ENCODE measurements at regions not wholly inside any gene's neighbourhood (a gene's known extent, or its start where the extent isn't known, plus 50 kb on each side); places are given as distances from the start of the nearest gene placed in this dataset.

DNA sequence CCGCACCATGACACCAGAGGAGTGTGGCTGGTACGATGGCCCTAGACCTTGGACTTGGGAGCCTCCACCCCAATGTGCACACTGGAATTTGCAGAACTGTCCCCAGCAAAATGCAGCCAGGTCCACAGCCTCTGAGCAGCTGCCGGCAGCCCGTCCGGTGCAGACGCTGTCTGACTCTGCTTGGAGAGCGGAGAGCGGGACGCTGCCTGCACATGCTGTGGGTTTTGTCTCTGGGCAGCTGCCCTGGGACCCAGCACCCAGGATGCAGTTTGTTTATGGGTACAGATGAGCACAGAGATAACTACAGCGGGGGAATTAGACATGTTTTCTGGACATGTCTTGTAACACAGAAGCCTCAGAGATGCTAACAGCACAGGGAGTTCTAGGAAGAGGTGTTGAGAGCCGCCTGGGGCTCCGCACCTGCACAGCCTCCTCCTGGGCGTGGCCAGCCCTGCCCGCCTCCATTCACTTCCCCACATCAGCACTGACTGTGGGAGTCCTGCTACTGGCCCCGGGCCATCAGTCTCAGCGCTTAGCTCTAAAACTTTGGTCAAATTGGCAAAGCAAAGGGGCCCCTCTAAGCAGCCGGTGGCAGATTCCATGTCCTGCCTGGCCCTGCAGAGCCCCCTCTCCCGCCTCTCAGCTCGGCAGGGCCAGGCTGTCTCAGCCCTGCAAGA is 159.6 kb downstream of the IRX2 start:
- no peak overlapping the region for H3K27ac ChIP-seq
- H3K4me3 ChIP-seq (ENCODE audit: low read depth, low read length), result no peak overlapping the region
- H3K27me3 ChIP-seq (replicated peaks), result no peaks in the 10 kb centered on the region
- H3K36me3 ChIP-seq (replicated peaks), result no peaks in the 10 kb centered on the region
- in situ Hi-C loops (cut with HindIII; ENCODE audit: low pct_ligation_motif_present, low sequenced_read_pairs), result no loop called here
- DNase-seq, result no peak
- TF ChIP-seq, protein P1, sequence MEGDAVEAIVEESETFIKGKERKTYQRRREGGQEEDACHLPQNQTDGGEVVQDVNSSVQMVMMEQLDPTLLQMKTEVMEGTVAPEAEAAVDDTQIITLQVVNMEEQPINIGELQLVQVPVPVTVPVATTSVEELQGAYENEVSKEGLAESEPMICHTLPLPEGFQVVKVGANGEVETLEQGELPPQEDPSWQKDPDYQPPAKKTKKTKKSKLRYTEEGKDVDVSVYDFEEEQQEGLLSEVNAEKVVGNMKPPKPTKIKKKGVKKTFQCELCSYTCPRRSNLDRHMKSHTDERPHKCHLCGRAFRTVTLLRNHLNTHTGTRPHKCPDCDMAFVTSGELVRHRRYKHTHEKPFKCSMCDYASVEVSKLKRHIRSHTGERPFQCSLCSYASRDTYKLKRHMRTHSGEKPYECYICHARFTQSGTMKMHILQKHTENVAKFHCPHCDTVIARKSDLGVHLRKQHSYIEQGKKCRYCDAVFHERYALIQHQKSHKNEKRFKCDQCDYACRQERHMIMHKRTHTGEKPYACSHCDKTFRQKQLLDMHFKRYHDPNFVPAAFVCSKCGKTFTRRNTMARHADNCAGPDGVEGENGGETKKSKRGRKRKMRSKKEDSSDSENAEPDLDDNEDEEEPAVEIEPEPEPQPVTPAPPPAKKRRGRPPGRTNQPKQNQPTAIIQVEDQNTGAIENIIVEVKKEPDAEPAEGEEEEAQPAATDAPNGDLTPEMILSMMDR (IDR thresholded peaks at IDR 0.05; ENCODE audit: low read depth, low read length, missing control alignments), result no peak

DNA sequence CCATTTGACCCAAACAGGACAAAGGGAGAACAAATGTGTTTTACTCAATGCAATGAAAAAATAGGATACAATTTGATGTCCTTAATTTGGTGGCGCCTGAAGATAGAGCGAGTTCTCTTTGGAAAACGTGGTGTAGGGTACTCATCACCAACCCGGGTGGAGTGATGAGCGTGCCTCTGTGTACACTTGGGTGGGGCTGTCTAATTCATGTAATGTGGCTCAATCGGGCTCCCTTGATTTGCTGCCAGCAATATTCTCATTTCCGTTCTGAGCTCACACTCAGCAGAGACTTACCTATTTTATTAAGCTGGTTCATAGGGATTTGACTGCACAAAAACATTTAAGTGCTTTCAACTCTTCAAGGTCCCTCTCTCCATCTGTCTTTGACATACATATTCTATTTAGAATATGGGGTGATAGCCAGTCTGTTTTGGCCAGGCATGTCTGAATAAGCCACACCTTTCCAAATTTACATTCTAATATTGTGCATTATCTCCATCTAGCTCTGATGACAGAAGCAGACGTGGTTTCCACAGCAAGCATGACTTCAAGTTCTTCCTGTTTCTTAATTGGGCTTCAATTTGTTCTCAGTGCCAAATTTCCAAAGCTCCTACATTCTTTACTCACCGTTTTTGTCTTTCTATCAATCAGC is 162.5 kb downstream of the IRX2 start:
- H3K27me3 ChIP-seq (replicated peaks), result no peaks in the 10 kb centered on the region
- TF ChIP-seq, protein P1 (IDR thresholded peaks at IDR 0.05; ENCODE audit: low read depth, low read length, missing control alignments), result no peak
- in situ Hi-C loops (cut with HindIII; ENCODE audit: low pct_ligation_motif_present, low sequenced_read_pairs), result no loop called here
- H3K36me3 ChIP-seq (replicated peaks), result no peaks in the 10 kb centered on the region
- DNase-seq, result no peak
- H3K27ac ChIP-seq, result no peak overlapping the region
- no peak overlapping the region for H3K4me3 ChIP-seq (ENCODE audit: low read depth, low read length)

DNA sequence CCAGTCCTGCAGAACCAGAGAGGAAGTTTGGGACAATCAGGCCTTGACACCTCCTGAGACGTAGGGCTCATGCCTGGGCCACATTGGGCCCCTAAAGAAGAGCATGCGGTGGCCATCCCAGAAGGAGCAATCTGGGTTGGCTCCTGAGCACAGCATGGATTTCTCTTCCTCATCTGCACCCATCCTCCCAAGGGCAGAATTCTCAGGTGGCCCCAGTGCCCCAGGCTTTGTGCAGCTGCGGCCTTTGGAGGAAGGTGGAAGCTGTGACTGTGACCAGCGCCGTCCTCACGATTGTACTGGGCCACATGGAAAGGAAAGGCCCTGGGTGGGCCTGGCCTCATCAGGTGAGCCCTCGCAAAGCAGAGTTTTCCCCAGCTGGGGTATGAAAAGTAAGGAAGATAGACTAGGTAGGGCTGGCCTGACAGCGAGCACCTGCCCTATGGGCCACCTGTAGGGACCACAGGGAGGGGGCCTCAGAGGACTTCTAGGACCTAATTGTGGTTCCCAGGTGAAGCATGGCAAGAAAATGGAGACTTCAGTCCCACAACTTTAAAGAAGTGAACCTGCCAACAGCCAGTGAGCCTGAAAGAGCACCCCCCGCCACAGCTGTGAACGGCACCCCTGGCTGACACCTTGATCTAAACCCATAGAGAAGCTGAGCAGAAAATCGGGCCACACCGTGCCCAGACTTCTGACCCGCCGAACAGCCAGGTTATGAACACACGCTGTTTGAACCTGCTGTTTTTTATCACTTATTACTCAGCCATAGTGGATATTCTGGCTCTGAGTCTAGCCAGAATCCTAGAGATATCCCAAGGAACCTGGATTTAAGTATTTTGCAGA is 164.1 kb downstream of the IRX2 start:
- no peak for DNase-seq
- in situ Hi-C loops (cut with HindIII; ENCODE audit: low pct_ligation_motif_present, low sequenced_read_pairs), result no loop called here
- H3K36me3 ChIP-seq (replicated peaks), result no peaks in the 10 kb centered on the region
- TF ChIP-seq, protein P1 (IDR thresholded peaks at IDR 0.05; ENCODE audit: low read depth, low read length, missing control alignments), result no peak
- H3K4me3 ChIP-seq (ENCODE audit: low read depth, low read length), result no peak overlapping the region
- H3K27ac ChIP-seq, result no peak overlapping the region
- H3K27me3 ChIP-seq (replicated peaks), result no peaks in the 10 kb centered on the region

DNA sequence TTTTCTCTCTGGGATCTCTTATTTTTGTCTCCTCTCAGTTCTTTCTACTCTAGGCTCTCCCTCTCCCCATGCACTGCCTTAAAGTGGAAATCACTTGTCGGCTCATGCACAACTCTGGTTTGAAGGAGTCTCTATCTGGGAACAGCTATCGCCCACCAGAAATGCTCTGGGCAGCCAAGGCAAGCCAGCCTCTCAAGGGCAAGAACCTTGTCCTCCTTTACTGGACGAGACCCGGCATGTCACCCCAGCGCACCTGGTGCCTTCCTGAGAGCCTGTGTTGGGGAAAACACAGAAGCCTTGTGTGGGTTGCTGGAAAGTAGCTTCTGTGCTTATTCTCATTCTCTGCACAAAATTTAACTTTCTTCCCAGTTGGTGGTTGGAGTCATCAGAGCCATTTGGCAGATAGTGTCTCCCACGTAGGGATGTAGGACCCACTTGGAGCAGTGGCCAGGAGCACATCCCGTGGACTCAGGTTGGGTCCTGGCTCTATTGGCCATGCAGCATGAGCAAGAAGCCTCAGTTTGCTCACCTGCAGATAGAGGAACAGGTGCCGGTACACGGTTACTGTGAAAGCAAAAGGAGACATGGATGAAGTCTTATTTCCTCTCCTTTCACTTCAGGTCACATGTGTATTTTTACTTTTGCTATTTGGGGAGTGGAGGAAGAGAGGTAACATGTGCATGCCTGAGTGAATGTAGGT is 165.3 kb downstream of the IRX2 start:
- no peaks in the 10 kb centered on the region for H3K27me3 ChIP-seq (replicated peaks)

DNA sequence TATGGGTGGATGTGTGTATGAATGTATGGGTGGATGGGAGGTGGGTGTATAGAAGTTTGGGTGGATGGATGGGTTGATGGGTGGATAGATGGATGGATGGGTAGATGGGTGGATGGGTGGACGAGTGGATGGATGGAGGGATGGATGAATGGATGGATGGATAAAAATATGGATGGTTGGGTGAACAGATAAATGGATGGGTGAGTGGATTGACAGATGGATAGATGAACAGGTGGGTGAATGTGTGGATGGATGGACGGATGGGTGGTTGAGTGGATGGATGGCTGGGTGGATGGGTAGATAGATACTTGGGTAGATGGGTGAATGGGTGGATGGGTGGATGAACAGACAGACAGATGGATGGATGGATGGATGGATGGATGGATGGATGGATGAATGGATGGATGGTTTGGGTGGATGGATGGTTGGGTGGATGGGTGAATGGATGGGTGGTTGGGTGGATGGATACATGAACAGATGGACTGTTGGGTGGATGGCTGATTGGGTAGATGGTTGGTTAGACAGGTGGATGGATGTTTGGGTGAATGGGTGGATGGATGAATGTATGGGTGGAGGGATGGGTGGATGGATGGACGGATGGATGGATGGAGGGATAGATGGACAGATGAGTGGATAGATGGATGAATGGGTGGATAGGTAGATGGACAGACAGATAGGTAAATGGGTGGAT is 166.8 kb downstream of the IRX2 start:
- in situ Hi-C loops (cut with HindIII; ENCODE audit: low pct_ligation_motif_present, low sequenced_read_pairs), result no loop called here
- no peak overlapping the region for H3K4me3 ChIP-seq (ENCODE audit: low read depth, low read length)
- TF ChIP-seq, protein P1 (IDR thresholded peaks at IDR 0.05; ENCODE audit: low read depth, low read length, missing control alignments), result no peak
- H3K36me3 ChIP-seq (replicated peaks), result no peaks in the 10 kb centered on the region
- no peaks in the 10 kb centered on the region for H3K27me3 ChIP-seq (replicated peaks)
- H3K27ac ChIP-seq, result no peak overlapping the region
- no peak for DNase-seq

More for the DNA sequence above, 165.3 kb downstream of the IRX2 start:
- H3K27ac ChIP-seq, result no peak overlapping the region
- H3K36me3 ChIP-seq (replicated peaks), result no peaks in the 10 kb centered on the region
- DNase-seq, result no peak
- TF ChIP-seq, protein P1 (IDR thresholded peaks at IDR 0.05; ENCODE audit: low read depth, low read length, missing control alignments), result no peak
- in situ Hi-C loops (cut with HindIII; ENCODE audit: low pct_ligation_motif_present, low sequenced_read_pairs), result no loop called here
- H3K4me3 ChIP-seq (ENCODE audit: low read depth, low read length), result no peak overlapping the region

All from brain microvascular endothelial cell (primary cell).